Upper lobe of left lung (tissue), 6 donors: ENCODE measurements at regions not wholly inside any gene's neighbourhood (a gene's known extent, or its start where the extent isn't known, plus 50 kb on each side); places are given as distances from the start of the nearest gene placed in this dataset.

Experiments used
- ATAC-seq, 2 donors: fragments of 200-7000 bp; cut with Tn5 transposase; one replicate each; pipeline ENCODE4 v1.9.1; 2022; ENCODE audit warnings: mild to moderate bottlenecking in 2 of 2, moderate library complexity in 2 of 2; ENCODE audit not compliant: low FRiP score in 2 of 2
- DNase-seq, 2 donors: peaks; one replicate each; pipeline ENCODE4 v3.0.0-alpha.2; 2019 to 2020
- H3K27ac ChIP-seq, 4 donors: fragments of 200-600 bp; sonication (generic); one replicate each; pipeline ENCODE4 v1.5.1; 2016 to 2019
- H3K27me3 ChIP-seq, 4 donors: fragments of 200-600 bp; sonication (generic); one replicate each; pipeline ENCODE4 v1.5.1; 2017 to 2019
- H3K36me3 ChIP-seq, 4 donors: fragments of 200-600 bp; sonication (generic); one replicate each; pipeline ENCODE4 v1.5.1; 2016 to 2019
- H3K4me1 ChIP-seq, 4 donors: fragments of 200-600 bp; sonication (generic); one replicate each; pipeline ENCODE4 v1.5.1; 2018 to 2019
- H3K4me3 ChIP-seq, 4 donors: fragments of 200-600 bp; sonication (generic); one replicate each; pipeline ENCODE4 v1.5.1; 2017 to 2019; ENCODE audit warnings: mild to moderate bottlenecking in 2 of 4, moderate library complexity in 1 of 4
- H3K9me3 ChIP-seq, 4 donors: fragments of 200-600 bp; sonication (generic); one replicate each; pipeline ENCODE4 v1.5.1; 2018 to 2019
- CTCF ChIP-seq, 6 experiments: fragments of 450-650 bp in 4 of 6; fragments of 200-600 bp in 2 of 6; sonication (generic) in 2 of 6; IDR thresholded peaks; one replicate each; pipeline ENCODE4 v1.5.1; 2016 to 2019; ENCODE audit warnings: antibody characterized with exemption in 6 of 6
- EP300 ChIP-seq, 4 donors: sonication (generic); formaldehyde crosslinking; IDR thresholded peaks; one replicate each; pipeline ENCODE4 v1.5.1; 2017; ENCODE audit warnings: antibody characterized with exemption in 4 of 4, control low read depth in 2 of 4
- POLR2A ChIP-seq, 4 donors: fragments of 450-650 bp; IDR thresholded peaks; one replicate each; pipeline ENCODE4 v1.5.1; 2016 to 2017; ENCODE audit warnings: antibody characterized with exemption in 4 of 4, mild to moderate bottlenecking in 2 of 4
- POLR2AphosphoS5 ChIP-seq, 2 donors: sonication (generic); formaldehyde crosslinking; IDR thresholded peaks; one replicate each; pipeline ENCODE4 v1.5.1; 2017; ENCODE audit warnings: antibody characterized with exemption in 2 of 2
- WGBS, 2 donors: methylation state at CpG; one replicate each; pipeline ENCODE4 v1.1.5; 2017 to 2018; 5-methylcytosine and 5-hydroxymethylcytosine counted together
- donor health status: DM: no; HTN: no; CAD: no; lungs with moderate emphysema.
- donor health status: DM: no; HTN: yes; CAD: no; lungs with severe emphysema.

DNA sequence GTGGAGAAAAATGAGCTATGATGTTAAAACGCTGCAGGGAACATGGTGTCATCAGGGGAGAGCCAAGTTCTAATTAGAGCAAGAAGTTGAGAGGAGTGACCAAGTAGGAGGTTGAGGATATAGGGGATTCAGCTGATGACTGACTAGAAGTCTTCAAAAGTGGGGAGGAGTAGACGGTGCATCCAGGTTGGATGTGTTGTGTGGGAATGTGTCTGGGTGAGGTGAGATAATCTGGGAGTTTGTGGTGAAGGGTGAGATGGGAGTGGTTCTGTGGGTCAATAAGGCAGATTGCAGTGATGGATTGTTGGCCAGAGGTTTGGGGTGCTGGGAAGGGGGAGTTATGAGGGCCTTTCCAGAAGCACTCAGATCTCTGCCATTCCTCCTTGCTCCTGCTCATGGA, 72.0 kb upstream of the IRF2BP2 start:
- TF ChIP-seq EP300 (IDR thresholded peaks at IDR 0.05) (no peak), CTCF (IDR thresholded peaks at IDR 0.05) (no peak), POLR2AphosphoS5 (IDR thresholded peaks at IDR 0.05) (no peak), POLR2A (IDR thresholded peaks at IDR 0.05) (no peak)
- Histone ChIP-seq H3K27me3 (no peaks in the 10 kb centered on the region), H3K9me3 (no peaks in the 10 kb centered on the region), H3K4me1 (peaks cover 0 to 13% (median 11%) of the 10 kb centered on the region in 4 donors), H3K27ac (no peak overlapping the region), H3K4me3 (no peak overlapping the region), H3K36me3 (no peaks in the 10 kb centered on the region)
- ATAC-seq (no peak), DNase-seq (no peak)
- WGBS, 2 donors = 90 to 92% methylated on average over 2 of the region's 2 CpGs

GRCh38 chr1:234681065-234681464, 71.1 kb upstream of the IRF2BP2 start:
- 87 to 93% methylated on average over 3 of the region's 3 CpGs for WGBS, 2 donors
- no peak overlapping the region for H3K27ac ChIP-seq
- no peaks in the 10 kb centered on the region for H3K36me3 ChIP-seq
- no peaks in the 10 kb centered on the region for H3K27me3 ChIP-seq
- no peaks in the 10 kb centered on the region for H3K9me3 ChIP-seq
- TF ChIP-seq POLR2AphosphoS5 (IDR thresholded peaks at IDR 0.05) = no peak
- no peak for TF ChIP-seq CTCF (IDR thresholded peaks at IDR 0.05)
- TF ChIP-seq POLR2A (IDR thresholded peaks at IDR 0.05) = no peak
- TF ChIP-seq EP300 (IDR thresholded peaks at IDR 0.05) = no peak
- ATAC-seq (no peak), DNase-seq (no peak)
- no peak overlapping the region for H3K4me3 ChIP-seq
- H3K4me1 ChIP-seq = peaks cover 4 to 18% (median 12%) of the 10 kb centered on the region in 4 donors

GRCh38 chr1:234680331-234680904, 70.4 kb upstream of the IRF2BP2 start:
- WGBS, 2 donors = 96 to 99% methylated on average over 8 of the region's 8 CpGs
- no peak for ATAC-seq
- DNase-seq = peak in 1 of 2 donors; percentile 22
- H3K36me3 ChIP-seq = no peaks in the 10 kb centered on the region
- H3K27me3 ChIP-seq = no peaks in the 10 kb centered on the region
- TF ChIP-seq EP300 (IDR thresholded peaks at IDR 0.05) = no peak
- TF ChIP-seq POLR2A (IDR thresholded peaks at IDR 0.05) = no peak
- TF ChIP-seq POLR2AphosphoS5 (IDR thresholded peaks at IDR 0.05) = no peak
- no peak for TF ChIP-seq CTCF (IDR thresholded peaks at IDR 0.05)
- H3K4me3 ChIP-seq = no peak overlapping the region
- H3K9me3 ChIP-seq = no peaks in the 10 kb centered on the region
- H3K4me1 ChIP-seq = peaks cover 7 to 24% (median 15%) of the 10 kb centered on the region in 4 donors
- H3K27ac ChIP-seq = no peak overlapping the region

- ATAC-seq = peak; percentile 80 to 96
- 13 to 17% methylated on average over 13 of the region's 13 CpGs for WGBS, 2 donors
- H3K27me3 ChIP-seq = no peaks in the 10 kb centered on the region
- peak overlapping the region in 3 of 4 donors; percentile 20 to 46 (median 43) for H3K4me3 ChIP-seq
- H3K27ac ChIP-seq = peak overlapping the region in 3 of 4 donors; percentile 55 to 72 (median 70)
- no peaks in the 10 kb centered on the region for H3K36me3 ChIP-seq
- DNase-seq = peak in 1 of 2 donors; percentile 88
- no peaks in the 10 kb centered on the region for H3K9me3 ChIP-seq
- TF ChIP-seq POLR2AphosphoS5 (IDR thresholded peaks at IDR 0.05) = peak in 1 of 2 donors; percentile 28
- TF ChIP-seq EP300 (IDR thresholded peaks at IDR 0.05) = no peak
- TF ChIP-seq POLR2A (IDR thresholded peaks at IDR 0.05) = peak in 1 of 4 donors; percentile 66
- H3K4me1 ChIP-seq = peaks cover 0 to 26% (median 9%) of the 10 kb centered on the region in 4 donors
Measured at GRCh38 chr1:234676103-234676594, 66.2 kb upstream of the IRF2BP2 start.

GRCh38 chr1:234675572-234675971, 65.6 kb upstream of the IRF2BP2 start:
- Histone ChIP-seq H3K4me1 (peaks cover 0 to 26% (median 9%) of the 10 kb centered on the region in 4 donors), H3K36me3 (no peaks in the 10 kb centered on the region), H3K27ac (peak overlapping the region in 3 of 4 donors; percentile 55 to 72 (median 70)), H3K9me3 (no peaks in the 10 kb centered on the region), H3K4me3 (peak overlapping the region in 1 of 4 donors; percentile 46), H3K27me3 (no peaks in the 10 kb centered on the region)
- ATAC-seq (no peak), DNase-seq (no peak)
- TF ChIP-seq POLR2AphosphoS5 (IDR thresholded peaks at IDR 0.05) (no peak), POLR2A (IDR thresholded peaks at IDR 0.05) (no peak), EP300 (IDR thresholded peaks at IDR 0.05) (no peak), CTCF (IDR thresholded peaks at IDR 0.05) (no peak)
- 89 to 94% methylated on average over 6 of the region's 6 CpGs for WGBS, 2 donors
